RWPE2 (cell line): ENCODE measurements at regions not wholly inside any gene's neighbourhood (a gene's known extent, or its start where the extent isn't known, plus 50 kb on each side); places are given as distances from the start of the nearest gene placed in this dataset.

ENCODE experiments used
- ATAC-seq: fragments of 200-7000 bp; cut with Tn5 transposase; 3 replicates; pipeline ENCODE4 v1.9.1; 2021; ENCODE audit warnings: low read depth
- DNase-seq: peaks from one replicate; pipeline ENCODE4 v3.0.0-alpha.2; 2020; ENCODE audit warnings: low spot score
- H3K27ac ChIP-seq: fragments of 450-650 bp; 2 replicates; pipeline ENCODE4 v1.5.1; 2017; ENCODE audit warnings: mild to moderate bottlenecking; ENCODE audit not compliant: poor library complexity, severe bottlenecking
- H3K27me3 ChIP-seq: fragments of 250-450 bp; sonication (Bioruptor Pico); 2 replicates; pipeline ENCODE4 v1.5.1; 2021; ENCODE audit warnings: mild to moderate bottlenecking, moderate library complexity; ENCODE audit not compliant: insufficient read depth, poor library complexity, severe bottlenecking
- H3K36me3 ChIP-seq: fragments of 250-450 bp; sonication (Bioruptor Pico); 2 replicates; pipeline ENCODE4 v1.5.1; 2020; ENCODE audit warnings: low read depth, mild to moderate bottlenecking, moderate library complexity
- H3K4me1 ChIP-seq: fragments of 250-450 bp; sonication (Bioruptor Pico); 2 replicates; pipeline ENCODE4 v1.5.1; 2021; ENCODE audit warnings: mild to moderate bottlenecking, moderate library complexity; ENCODE audit not compliant: insufficient read depth, poor library complexity, severe bottlenecking
- H3K4me3 ChIP-seq: fragments of 250-450 bp; sonication (Bioruptor Pico); 2 replicates; pipeline ENCODE4 v1.5.1; 2021; ENCODE audit warnings: mild to moderate bottlenecking, moderate library complexity; ENCODE audit not compliant: severe bottlenecking
- H3K9me3 ChIP-seq: fragments of 250-450 bp; sonication (Bioruptor Pico); 2 replicates; pipeline ENCODE4 v1.5.1; 2021; ENCODE audit warnings: mild to moderate bottlenecking, moderate library complexity; ENCODE audit not compliant: severe bottlenecking
- CTCF ChIP-seq: fragments of 450-650 bp; IDR thresholded peaks from one replicate; pipeline ENCODE4 v1.5.1; 2017; ENCODE audit warnings: mild to moderate bottlenecking, moderate library complexity; ENCODE audit not compliant: poor library complexity, severe bottlenecking

GRCh38 chr1:90143591-90143990 is 148.7 kb downstream of the ZNF326 start:
- Histone ChIP-seq H3K4me3 (no peak overlapping the region), H3K27ac (no peak overlapping the region), H3K9me3 (peaks cover 2% of the 10 kb centered on the region), H3K4me1 (no peaks in the 10 kb centered on the region), H3K27me3 (no peaks in the 10 kb centered on the region), H3K36me3 (no peaks in the 10 kb centered on the region)
- DNase-seq: no peak
- no peak for TF ChIP-seq CTCF
- ATAC-seq: no peak

GRCh38 chr1:90142697-90143096 is 147.8 kb downstream of the ZNF326 start:
- Histone ChIP-seq H3K4me3 (no peak overlapping the region), H3K36me3 (no peaks in the 10 kb centered on the region), H3K27ac (no peak overlapping the region), H3K4me1 (no peaks in the 10 kb centered on the region), H3K27me3 (no peaks in the 10 kb centered on the region), H3K9me3 (peaks cover 2% of the 10 kb centered on the region)
- no peak for ATAC-seq
- no peak for DNase-seq
- no peak for TF ChIP-seq CTCF

DNA sequence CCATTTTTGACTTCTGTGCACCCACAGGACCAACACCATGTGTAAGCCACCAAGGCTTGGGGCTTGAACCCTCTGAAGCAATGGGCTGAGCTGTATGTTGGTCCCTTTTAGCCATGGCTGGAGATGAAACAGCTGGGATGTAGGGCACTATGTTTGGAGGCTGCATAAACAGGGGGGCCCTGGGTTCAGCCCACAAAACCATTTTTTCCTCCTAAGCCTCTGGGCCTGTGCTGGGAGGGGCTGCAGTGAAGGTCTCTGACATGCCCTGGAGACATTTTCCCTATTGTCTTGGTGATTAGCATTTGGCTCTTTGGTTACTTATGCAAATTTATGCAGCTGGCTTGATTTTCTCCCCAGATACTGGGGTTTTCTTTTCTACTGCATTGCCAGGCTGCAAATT is 144.9 kb downstream of the ZNF326 start:
- Histone ChIP-seq H3K4me3 (no peak overlapping the region), H3K4me1 (no peaks in the 10 kb centered on the region), H3K27ac (no peak overlapping the region), H3K9me3 (peaks cover 2% of the 10 kb centered on the region), H3K36me3 (no peaks in the 10 kb centered on the region), H3K27me3 (no peaks in the 10 kb centered on the region)
- DNase-seq (no peak), ATAC-seq (no peak)
- no peak for TF ChIP-seq CTCF

DNA sequence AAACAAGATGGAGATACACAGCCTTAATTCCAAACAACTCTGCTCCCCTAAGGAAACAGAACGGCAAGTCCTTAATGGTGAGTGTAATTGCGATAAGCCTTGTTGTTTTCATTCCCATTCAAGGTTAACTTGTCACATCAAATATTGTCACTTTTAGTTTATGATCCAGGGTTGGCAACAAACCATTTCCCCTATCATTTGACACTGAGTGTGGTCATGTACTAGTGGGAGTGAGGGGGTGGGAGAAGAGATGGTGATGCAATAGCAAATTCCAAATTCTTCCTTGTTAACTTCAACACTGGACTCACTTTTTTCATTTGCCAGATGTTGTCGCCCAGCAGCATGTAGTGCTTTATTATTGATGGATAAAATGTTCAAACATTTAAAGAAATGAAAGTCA is 140.4 kb downstream of the ZNF326 start:
- no peak for TF ChIP-seq CTCF

GRCh38 chr1:90134175-90134955 is 139.5 kb downstream of the ZNF326 start:
- Histone ChIP-seq H3K4me1 (no peaks in the 10 kb centered on the region), H3K4me3 (no peak overlapping the region), H3K36me3 (no peaks in the 10 kb centered on the region), H3K27me3 (peaks cover 2% of the 10 kb centered on the region), H3K27ac (no peak overlapping the region), H3K9me3 (no peaks in the 10 kb centered on the region)
- DNase-seq (no peak), ATAC-seq (no peak)
- no peak for TF ChIP-seq CTCF

More for the DNA sequence above, 140.4 kb downstream of the ZNF326 start:
- Histone ChIP-seq H3K4me1 (no peaks in the 10 kb centered on the region), H3K36me3 (no peaks in the 10 kb centered on the region), H3K9me3 (peaks cover 2% of the 10 kb centered on the region), H3K27ac (no peak overlapping the region), H3K27me3 (no peaks in the 10 kb centered on the region), H3K4me3 (no peak overlapping the region)
- no peak for DNase-seq
- no peak for ATAC-seq
